Prostate gland (tissue), 2 donors: ENCODE measurements at regions not wholly inside any gene's neighbourhood (a gene's known extent, or its start where the extent isn't known, plus 50 kb on each side); places are given as distances from the start of the nearest gene placed in this dataset.

ENCODE experiments used
- CTCF ChIP-seq, 4 experiments: fragments of 200-600 bp in 2 of 4; fragments of 450-650 bp in 2 of 4; sonication (generic) in 2 of 4; IDR thresholded peaks; 1 replicate in 3 of 4; 2 replicates in 1 of 4; pipeline ENCODE4 v1.5.1; 2016 to 2019; ENCODE audit warnings: antibody characterized with exemption in 4 of 4, mild to moderate bottlenecking in 2 of 4, moderate library complexity in 2 of 4
- POLR2A ChIP-seq: fragments of 450-650 bp; IDR thresholded peaks from one replicate; pipeline ENCODE4 v1.6.1; 2016; ENCODE audit warnings: antibody characterized with exemption, mild to moderate bottlenecking

- no peak for TF ChIP-seq CTCF (IDR thresholded peaks at IDR 0.05)
- no peak for TF ChIP-seq POLR2A
Measured at GRCh38 chr4:64737026-64737853, 328.0 kb upstream of the TECRL start.
